Panc1 (cell line): ENCODE measurements at regions not wholly inside any gene's neighbourhood (a gene's known extent, or its start where the extent isn't known, plus 50 kb on each side); places are given as distances from the start of the nearest gene placed in this dataset.

Experiments
- ATAC-seq: fragments of 200-7000 bp; cut with Tn5 transposase; 2 replicates; pipeline ENCODE4 v1.9.1; 2020; ENCODE audit warnings: mild to moderate bottlenecking, moderate library complexity
- BruUV-seq: library from RNA; stranded (reverse); fragments of 400-500 nt; replicated peaks from 2 replicates; lab custom pipeline; 2021; lab: Mats Ljungman, UMichigan
- CTCF ChIA-PET: fragments of 300-600 bp; sonication (Branson Sonifier 250); formaldehyde crosslinking; loops from one replicate; lab custom pipeline; 2022; ENCODE audit warnings: antibody characterized with exemption; lab: Charles Lee
- POLR2A ChIA-PET: fragments of 300-600 bp; sonication (Branson Sonifier 250); formaldehyde crosslinking; loops from one replicate; lab custom pipeline; 2022; ENCODE audit warnings: antibody characterized with exemption; lab: Charles Lee
- DNase-seq: peaks from one replicate; pipeline ENCODE4 v3.0.0-alpha.2; 2010; ENCODE audit warnings: low read depth, low spot score
- H3K27ac ChIP-seq: 2 replicates; pipeline ENCODE4 v1.5.1; 2011; ENCODE audit warnings: mild to moderate bottlenecking, low read length, inconsistent platforms
- H3K27me3 ChIP-seq: fragments of 200-500 bp; sonication (Bioruptor generic); 2 replicates; pipeline ENCODE4 v1.6.0; 2014; ENCODE audit warnings: low read length, inconsistent platforms; ENCODE audit not compliant: control insufficient read depth, insufficient read depth
- H3K36me3 ChIP-seq: fragments of 200-500 bp; sonication (Bioruptor generic); 2 replicates; pipeline ENCODE4 v1.5.1; 2014; ENCODE audit warnings: inconsistent platforms, mild to moderate bottlenecking, low read length, moderate library complexity; ENCODE audit not compliant: control insufficient read depth, insufficient read depth
- H3K4me1 ChIP-seq: 2 replicates; pipeline ENCODE4 v1.5.1; 2011; ENCODE audit warnings: inconsistent platforms, mild to moderate bottlenecking, low read length, moderate library complexity; ENCODE audit not compliant: control insufficient read depth, insufficient read depth
- H3K4me3 ChIP-seq, 2 experiments: 2 replicates each; pipeline ENCODE4 v1.5.1; 2011 to 2012; ENCODE audit warnings: low read depth in 2 of 2, low read length in 2 of 2, mild to moderate bottlenecking in 2 of 2, inconsistent platforms in 1 of 2, moderate library complexity in 1 of 2
- H3K9me3 ChIP-seq: fragments of 200-500 bp; sonication (Bioruptor generic); 2 replicates; pipeline ENCODE4 v1.5.1; 2014; ENCODE audit warnings: low read depth, mild to moderate bottlenecking, inconsistent platforms, low read length, moderate library complexity; ENCODE audit not compliant: control insufficient read depth, insufficient read depth
- CTCF ChIP-seq: fragments of 450-650 bp; IDR thresholded peaks from 2 replicates; pipeline ENCODE4 v1.5.1; 2017; ENCODE audit warnings: mild to moderate bottlenecking
- POLR2AphosphoS5 ChIP-seq: IDR thresholded peaks from 2 replicates; pipeline ENCODE4 v1.6.1; 2012; ENCODE audit warnings: mild to moderate bottlenecking, low read depth, low read length, moderate library complexity
- REST ChIP-seq, 2 experiments: IDR thresholded peaks; 2 replicates each; pipeline ENCODE4 v1.6.1; 2011 to 2012; ENCODE audit warnings: low read depth in 2 of 2, control low read depth in 1 of 2, low read length in 1 of 2, mild to moderate bottlenecking in 1 of 2, moderate library complexity in 1 of 2; ENCODE audit not compliant: insufficient read depth in 1 of 2
- SIN3A ChIP-seq: IDR thresholded peaks from 2 replicates; pipeline ENCODE4 v1.6.1; 2012; ENCODE audit warnings: low read depth, mild to moderate bottlenecking, low read length, moderate library complexity, borderline replicate concordance; ENCODE audit not compliant: insufficient read depth
- TCF7L2 ChIP-seq: IDR thresholded peaks from 2 replicates; pipeline ENCODE4 v1.6.1; 2011; ENCODE audit warnings: mild to moderate bottlenecking, low read depth, low read length, inconsistent platforms
- in situ Hi-C: cut with HindIII; loops from 2 replicates; pipeline ENCODE4 v1.10.0; 2016; ENCODE audit warnings: low sequenced_read_pairs, low pct_unique_long_range_greater_than_20kb
- intact Hi-C: fragments of 100-400 bp; cut with micrococcal nuclease; formaldehyde crosslinking; loops from one replicate; pipeline ENCODE4 v1.10.0; 2022; ENCODE audit not compliant: unreplicated experiment

- TF ChIP-seq REST (IDR thresholded peaks at IDR 0.05; ENCODE audit: insufficient read depth in 1 of 2, low read depth in 2 of 2, low read length in 1 of 2), result no peak
- TF ChIP-seq SIN3A, result no peak
- H3K36me3 ChIP-seq, result no peaks in the 10 kb centered on the region
- no peaks in the 10 kb centered on the region for H3K9me3 ChIP-seq
- intact Hi-C loops, result no loop called here
- ATAC-seq (no peak), DNase-seq (no peak)
- BruUV-seq, result no TSS peak
- CTCF ChIA-PET, result no interaction called here
- H3K4me1 ChIP-seq, result no peaks in the 10 kb centered on the region
- in situ Hi-C loops, result no loop called here
- POLR2A ChIA-PET, result no interaction called here
- H3K27ac ChIP-seq, result no peak overlapping the region
- H3K4me3 ChIP-seq, result no peak overlapping the region
- H3K27me3 ChIP-seq, result no peaks in the 10 kb centered on the region
These were observed 617.7 kb upstream of the ANKRD30A start for GRCh38 chr10:36507715-36508114.

- Histone ChIP-seq H3K4me1 (no peaks in the 10 kb centered on the region), H3K4me3 (no peak overlapping the region), H3K27me3 (no peaks in the 10 kb centered on the region), H3K27ac (no peak overlapping the region), H3K36me3 (no peaks in the 10 kb centered on the region), H3K9me3 (no peaks in the 10 kb centered on the region)
- POLR2A ChIA-PET, result no interaction called here
- no peak for ATAC-seq
- in situ Hi-C loops (no loop called here), intact Hi-C loops (no loop called here)
- no peak for TF ChIP-seq POLR2AphosphoS5
- TF ChIP-seq CTCF, result no peak
- no peak for TF ChIP-seq TCF7L2
- no peak for TF ChIP-seq REST (IDR thresholded peaks at IDR 0.05; ENCODE audit: insufficient read depth in 1 of 2, low read depth in 2 of 2, low read length in 1 of 2)
- TF ChIP-seq SIN3A, result no peak
- no TSS peak for BruUV-seq
- DNase-seq, result no peak
- CTCF ChIA-PET, result no interaction called here
These were observed 618.5 kb upstream of the ANKRD30A start for GRCh38 chr10:36506697-36507496.
